Thyroid gland (tissue), 4 donors: ENCODE measurements at regions not wholly inside any gene's neighbourhood (a gene's known extent, or its start where the extent isn't known, plus 50 kb on each side); places are given as distances from the start of the nearest gene placed in this dataset.

Experiments used
- POLR2A ChIP-seq, 2 donors: fragments of 450-650 bp; IDR thresholded peaks; one replicate each; pipeline ENCODE4 v1.6.1; 2017; ENCODE audit warnings: antibody characterized with exemption in 2 of 2, mild to moderate bottlenecking in 2 of 2, moderate library complexity in 1 of 2
- TF ChIP-seq, protein P1 (sequence below), 6 experiments: fragments of 200-600 bp in 3 of 6; fragments of 450-650 bp in 3 of 6; sonication (generic) in 3 of 6; IDR thresholded peaks; one replicate each; pipeline ENCODE4 v1.5.1; 2016 to 2019; ENCODE audit warnings: antibody characterized with exemption in 6 of 6, mild to moderate bottlenecking in 2 of 6, inconsistent platforms in 1 of 6, moderate library complexity in 1 of 6

DNA sequence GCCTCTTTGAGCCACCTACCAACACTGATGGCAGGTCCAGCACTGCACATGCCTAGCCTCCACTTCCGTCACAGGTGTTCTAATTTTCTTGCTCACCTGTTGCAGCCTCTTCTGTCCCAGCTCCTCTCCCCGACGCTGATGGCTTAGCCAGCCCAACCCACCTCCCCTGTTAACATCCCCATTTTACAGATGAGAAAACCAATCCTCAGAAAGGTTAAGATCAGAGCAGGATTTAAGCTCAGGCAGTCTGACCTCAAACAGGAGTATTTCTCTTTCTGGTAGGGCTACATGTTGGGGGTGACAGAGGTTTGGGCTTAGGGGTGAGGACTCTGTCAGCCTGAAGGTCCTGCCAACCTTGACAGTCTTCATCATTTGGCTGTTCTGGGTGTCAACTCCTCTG is 74.5 kb upstream of the PITX1 start:
- TF ChIP-seq POLR2A (IDR thresholded peaks at IDR 0.05), result no peak
- TF ChIP-seq, protein P1, sequence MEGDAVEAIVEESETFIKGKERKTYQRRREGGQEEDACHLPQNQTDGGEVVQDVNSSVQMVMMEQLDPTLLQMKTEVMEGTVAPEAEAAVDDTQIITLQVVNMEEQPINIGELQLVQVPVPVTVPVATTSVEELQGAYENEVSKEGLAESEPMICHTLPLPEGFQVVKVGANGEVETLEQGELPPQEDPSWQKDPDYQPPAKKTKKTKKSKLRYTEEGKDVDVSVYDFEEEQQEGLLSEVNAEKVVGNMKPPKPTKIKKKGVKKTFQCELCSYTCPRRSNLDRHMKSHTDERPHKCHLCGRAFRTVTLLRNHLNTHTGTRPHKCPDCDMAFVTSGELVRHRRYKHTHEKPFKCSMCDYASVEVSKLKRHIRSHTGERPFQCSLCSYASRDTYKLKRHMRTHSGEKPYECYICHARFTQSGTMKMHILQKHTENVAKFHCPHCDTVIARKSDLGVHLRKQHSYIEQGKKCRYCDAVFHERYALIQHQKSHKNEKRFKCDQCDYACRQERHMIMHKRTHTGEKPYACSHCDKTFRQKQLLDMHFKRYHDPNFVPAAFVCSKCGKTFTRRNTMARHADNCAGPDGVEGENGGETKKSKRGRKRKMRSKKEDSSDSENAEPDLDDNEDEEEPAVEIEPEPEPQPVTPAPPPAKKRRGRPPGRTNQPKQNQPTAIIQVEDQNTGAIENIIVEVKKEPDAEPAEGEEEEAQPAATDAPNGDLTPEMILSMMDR (IDR thresholded peaks at IDR 0.05), result no peak
